Endothelial cell of umbilical vein (primary cell): ENCODE measurements at regions not wholly inside any gene's neighbourhood (a gene's known extent, or its start where the extent isn't known, plus 50 kb on each side); places are given as distances from the start of the nearest gene placed in this dataset.

Experiments
- BruUV-seq: library from RNA; stranded (reverse); fragments of 400-500 nt; replicated peaks from 2 replicates; lab custom pipeline; 2021; lab: Mats Ljungman, UMichigan
- CTCF ChIA-PET: fragments of 300-600, 350-600 bp; sonication (Branson Sonifier 250); formaldehyde crosslinking; loops from one replicate; lab custom pipeline; 2021; ENCODE audit warnings: antibody characterized with exemption, inconsistent platforms; lab: Charles Lee
- POLR2A ChIA-PET: fragments of 300-600, 350-600 bp; sonication (Branson Sonifier 250); formaldehyde crosslinking; loops from one replicate; lab custom pipeline; 2021; ENCODE audit warnings: antibody characterized with exemption, inconsistent platforms; lab: Charles Lee
- DNase-seq: peaks from one replicate; pipeline ENCODE4 v3.0.0-alpha.2; 2011; ENCODE audit warnings: low read depth, low spot score
- FAIRE-seq: peaks from 2 replicates; lab custom pipeline; 2011; peaks lifted over from hg19 to GRCh38; lab: Jason Lieb, UNC
- H2AFZ ChIP-seq: 2 replicates; pipeline ENCODE4 v1.6.0; 2012; ENCODE audit warnings: low read depth, low read length, control low read depth, inconsistent platforms
- H3K27ac ChIP-seq: 2 replicates; pipeline ENCODE4 v1.5.1; 2011; ENCODE audit warnings: low read depth, mild to moderate bottlenecking, control low read depth, low read length, moderate library complexity; ENCODE audit not compliant: insufficient read depth
- H3K27me3 ChIP-seq, 2 experiments: 2 replicates each; pipeline versions ENCODE4 v1.6.0 to v1.6.1; 2011; ENCODE audit warnings: low read length in 2 of 2, mixed read lengths in 1 of 2; ENCODE audit not compliant: control insufficient read depth in 2 of 2, insufficient read depth in 2 of 2
- H3K36me3 ChIP-seq, 2 experiments: 2 replicates in 1 of 2; 3 replicates in 1 of 2; pipeline ENCODE4 v1.5.1; 2011; ENCODE audit warnings: low read length in 2 of 2, mild to moderate bottlenecking in 1 of 2, moderate library complexity in 1 of 2; ENCODE audit not compliant: control insufficient read depth in 2 of 2, insufficient read depth in 2 of 2; ENCODE audit errors: extremely low read depth in 1 of 2
- H3K4me1 ChIP-seq: 3 replicates; pipeline ENCODE4 v1.5.1; 2011; ENCODE audit warnings: mild to moderate bottlenecking, low read length; ENCODE audit not compliant: control insufficient read depth, insufficient read depth; ENCODE audit errors: extremely low read depth
- H3K4me2 ChIP-seq: 2 replicates; pipeline ENCODE4 v1.6.1; 2011; ENCODE audit warnings: low read length, control low read depth, mixed read lengths; ENCODE audit not compliant: insufficient read depth
- H3K4me3 ChIP-seq, 3 experiments: fragments of 200-600 bp in 1 of 3; sonication (generic), shearing (Covaris generic) in 1 of 3; replicated peaks in 1 of 3; 2 replicates each; pipeline ENCODE4 v1.5.1; 2011 to 2016; ENCODE audit warnings: control low read depth in 3 of 3, low read length in 3 of 3, mild to moderate bottlenecking in 2 of 3, inconsistent platforms in 1 of 3, low read depth in 1 of 3, moderate library complexity in 1 of 3; ENCODE audit not compliant: insufficient read depth in 1 of 3
- H3K79me2 ChIP-seq: 2 replicates; pipeline ENCODE4 v1.6.0; 2012; ENCODE audit warnings: low read length, inconsistent platforms; ENCODE audit not compliant: control insufficient read depth, insufficient read depth
- H3K9ac ChIP-seq: replicated peaks from 2 replicates; pipeline ENCODE3; 2011; ENCODE audit warnings: low read length, control low read depth; ENCODE audit not compliant: insufficient read depth; ENCODE audit errors: extremely low read depth
- H3K9me1 ChIP-seq: replicated peaks from 3 replicates; pipeline ENCODE4 v1.6.0; 2011; ENCODE audit warnings: mild to moderate bottlenecking, low read length; ENCODE audit not compliant: control insufficient read depth, insufficient read depth; ENCODE audit errors: extremely low read depth
- H3K9me3 ChIP-seq: replicated peaks from 2 replicates; pipeline ENCODE4 v1.5.1; 2012; ENCODE audit warnings: low read length, inconsistent platforms; ENCODE audit not compliant: control insufficient read depth, insufficient read depth
- H4K20me1 ChIP-seq: replicated peaks from 2 replicates; pipeline ENCODE3; 2011; ENCODE audit warnings: mild to moderate bottlenecking, low read length; ENCODE audit not compliant: control insufficient read depth, insufficient read depth; ENCODE audit errors: extremely low read depth
- GATA2 ChIP-seq: IDR thresholded peaks from 2 replicates; pipeline ENCODE4 v1.7.0; 2011; ENCODE audit warnings: low read depth, mild to moderate bottlenecking, moderate library complexity, mixed read lengths, low read length; ENCODE audit not compliant: insufficient read length, insufficient read depth
- MAX ChIP-seq: IDR thresholded peaks from 2 replicates; pipeline ENCODE4 v1.6.1; 2011; ENCODE audit not compliant: insufficient read depth, insufficient read length
- dilution Hi-C: fragments of 300-500 bp; cut with MboI; formaldehyde crosslinking; loops from one replicate; pipeline ENCODE4 v1.15.0; 2019; ENCODE audit warnings: low sequenced_read_pairs; ENCODE audit not compliant: extremely low pct_ligation_motif_present
- intact Hi-C: fragments of 100-400 bp; cut with micrococcal nuclease; formaldehyde crosslinking; loops from one replicate; pipeline ENCODE4 v1.10.0; 2022

GRCh38 chr1:54456361-54456760, 50.2 kb upstream of the SSBP3 start:
- BruUV-seq: no TSS peak
- dilution Hi-C loops: no loop called here
- intact Hi-C loops: no loop called here

More at GRCh38 chr1:54456361-54456760, 50.2 kb upstream of the SSBP3 start:
- no peaks in the 10 kb centered on the region for H3K36me3 ChIP-seq
- no peak for TF ChIP-seq GATA2
- no peak for TF ChIP-seq MAX
- H2AFZ ChIP-seq: no peak overlapping the region
- H3K4me1 ChIP-seq: no peaks in the 10 kb centered on the region
- H3K4me3 ChIP-seq: no peak overlapping the region
- CTCF ChIA-PET: interaction anchor here (1.0 to 1.4 kb wide), 2 partner anchors 9 to 12 kb away, joined by 3 to 5 read pairs; no protein-coding TSS in a partner anchor
- no peak for FAIRE-seq
- no peak for DNase-seq
- H4K20me1 ChIP-seq: no peaks in the 10 kb centered on the region
- H3K9ac ChIP-seq: no peak overlapping the region
- no peak overlapping the region for H3K4me2 ChIP-seq
- H3K27me3 ChIP-seq: no peaks in the 10 kb centered on the region
- POLR2A ChIA-PET: no interaction called here
- no peak overlapping the region for H3K27ac ChIP-seq
- H3K9me3 ChIP-seq: no peaks in the 10 kb centered on the region
- no peaks in the 10 kb centered on the region for H3K79me2 ChIP-seq
- no peaks in the 10 kb centered on the region for H3K9me1 ChIP-seq
